GM21367 (cell line): ENCODE measurements at regions not wholly inside any gene's neighbourhood (a gene's known extent, or its start where the extent isn't known, plus 50 kb on each side); places are given as distances from the start of the nearest gene placed in this dataset.
"Not testable (repeated sequence)": the region's sequence is repeated elsewhere in the genome, so short reads cannot be mapped to it uniquely, and the experiment has no call there.

Experiments used
- ATAC-seq: cut with Tn5 transposase; IDR thresholded peaks from one replicate; pipeline ENCODE4 v1.9.1; 2021; ENCODE audit not compliant: unreplicated experiment

DNA sequence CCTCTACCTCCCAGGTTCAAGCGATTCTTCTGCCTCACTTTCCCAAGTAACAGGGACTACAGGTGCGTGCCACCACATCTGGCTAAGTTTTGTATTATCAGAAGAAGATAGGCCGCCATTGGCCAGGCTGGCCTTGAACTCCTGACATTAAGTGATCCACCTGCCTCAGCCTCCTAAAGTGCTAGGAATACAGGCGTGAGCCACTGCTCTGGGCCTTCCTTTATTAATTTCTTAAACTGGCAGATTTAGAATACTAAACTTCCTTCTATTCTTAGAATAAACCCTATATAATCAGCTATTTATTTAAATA is 86.6 kb downstream of the HFE start:
- ATAC-seq = no peak

DNA sequence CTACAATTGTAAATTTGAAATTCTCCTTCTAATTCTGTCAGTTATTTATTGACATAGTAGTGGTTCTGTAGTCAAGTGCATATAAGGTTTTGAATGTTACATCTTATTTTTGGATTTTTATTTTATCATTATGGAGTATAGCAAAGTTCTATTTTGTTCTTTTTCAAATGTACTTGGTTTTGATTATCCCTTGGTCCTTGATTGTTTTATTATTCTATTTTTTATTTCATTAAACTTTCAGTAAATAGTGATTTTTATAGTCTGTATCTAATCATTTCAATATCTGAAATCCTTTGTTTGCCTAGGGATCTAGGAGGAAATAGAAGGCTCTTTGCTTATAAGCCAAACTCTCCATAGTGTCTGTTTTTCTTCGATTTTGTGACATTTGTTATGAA is 87.8 kb downstream of the HFE start:
- no peak for ATAC-seq

GRCh38 chr6:26175428-26176181 is 88.4 kb downstream of the HFE start:
- ATAC-seq = no peak

DNA sequence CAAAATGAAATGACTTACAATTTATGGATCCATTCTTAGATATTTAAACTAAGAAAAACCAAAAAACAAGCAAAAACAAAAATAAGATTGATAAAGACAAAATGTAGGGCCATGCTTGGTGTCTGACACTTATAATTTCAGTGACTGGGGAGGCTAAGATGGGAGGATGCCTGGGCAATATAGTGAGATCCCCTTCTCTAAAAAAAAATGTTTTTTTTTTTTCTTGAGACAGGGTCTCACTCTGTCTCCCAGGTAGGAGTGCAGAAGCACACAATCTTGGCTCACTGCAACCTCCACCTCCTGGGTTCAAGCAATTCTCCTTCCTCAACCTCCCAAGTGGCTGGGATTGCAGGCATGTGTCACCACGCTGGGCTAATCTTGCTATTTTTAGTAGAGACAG is 92.4 kb downstream of the HFE start:
- ATAC-seq = no peak

DNA sequence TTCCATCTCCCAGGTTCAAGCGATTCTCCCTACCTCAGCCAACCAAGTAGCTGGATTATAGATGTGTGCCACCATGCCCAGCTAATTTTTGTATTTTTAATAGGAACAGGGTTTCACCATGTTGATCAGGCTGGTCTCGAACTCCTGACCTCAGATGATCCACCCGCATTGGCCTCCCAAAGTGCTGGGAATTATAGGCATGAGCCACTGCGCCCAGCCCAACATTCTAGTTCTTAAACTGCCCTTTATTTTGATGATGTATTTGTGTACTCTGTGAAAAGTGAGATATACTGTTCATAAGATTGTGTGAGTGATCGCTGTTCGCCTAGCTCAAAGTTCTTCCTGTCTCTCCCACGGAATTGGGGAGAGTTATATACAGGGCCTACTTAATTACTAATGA is 93.1 kb downstream of the HFE start:
- no peak for ATAC-seq

- no peak for ATAC-seq
These were observed 96.0 kb downstream of the HFE start for GRCh38 chr6:26183237-26183580.

DNA sequence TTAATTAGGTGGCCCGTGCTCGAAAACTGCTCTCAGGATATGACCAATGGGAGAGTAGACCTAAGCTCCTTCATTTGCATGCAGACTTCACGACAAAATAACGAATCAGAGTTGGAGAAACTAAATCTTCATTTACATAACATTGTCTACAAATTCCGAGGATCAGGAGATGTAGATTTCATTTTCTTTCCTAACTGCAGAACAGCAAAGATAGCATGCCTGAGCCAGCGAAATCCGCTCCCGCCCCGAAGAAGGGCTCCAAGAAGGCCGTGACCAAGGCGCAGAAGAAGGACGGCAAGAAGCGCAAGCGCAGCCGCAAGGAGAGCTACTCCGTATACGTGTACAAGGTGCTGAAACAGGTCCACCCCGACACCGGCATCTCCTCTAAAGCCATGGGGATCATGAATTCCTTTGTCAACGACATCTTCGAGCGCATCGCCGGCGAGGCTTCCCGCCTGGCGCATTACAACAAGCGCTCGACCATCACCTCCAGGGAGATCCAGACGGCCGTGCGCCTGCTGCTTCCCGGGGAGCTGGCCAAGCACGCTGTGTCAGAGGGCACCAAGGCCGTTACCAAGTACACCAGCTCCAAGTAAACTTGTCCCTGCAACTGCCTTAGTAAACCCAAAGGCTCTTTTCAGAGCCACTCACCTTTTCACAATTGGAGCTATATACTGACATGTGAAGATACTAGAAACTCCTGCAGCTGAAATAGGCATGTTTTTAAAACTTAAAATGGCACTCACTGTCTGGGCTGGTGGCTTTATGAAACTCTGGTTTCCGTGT is 96.5 kb downstream of the HFE start:
- peak; percentile 39 for ATAC-seq

GRCh38 chr6:26184367-26184891 is 97.2 kb downstream of the HFE start:
- no peak for ATAC-seq

GRCh38 chr6:26185004-26185403 is 97.8 kb downstream of the HFE start:
- no peak for ATAC-seq

GRCh38 chr6:26185802-26186201 is 98.6 kb downstream of the HFE start:
- ATAC-seq = no peak

- no peak for ATAC-seq
These were observed 99.4 kb downstream of the HFE start for GRCh38 chr6:26186652-26187051.

DNA sequence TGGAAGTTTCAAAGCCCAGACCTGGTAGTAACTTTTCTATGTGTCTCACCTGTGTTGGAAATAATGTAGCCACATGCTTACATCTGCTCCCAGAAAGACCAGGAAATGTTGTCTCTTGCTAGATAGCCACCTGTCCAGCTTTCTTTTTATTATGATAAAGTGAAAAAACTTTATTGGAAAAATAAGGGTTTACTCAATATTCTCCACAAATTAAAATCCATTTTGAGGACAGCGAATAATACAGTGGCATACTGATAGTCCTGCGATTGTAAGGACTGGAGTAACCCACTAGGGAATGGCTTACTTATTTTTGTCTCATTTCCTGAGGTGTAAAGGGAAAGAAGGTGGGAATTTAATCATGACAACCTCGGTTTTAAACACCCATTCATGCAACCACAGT is 100.1 kb downstream of the HFE start:
- ATAC-seq = no peak

- ATAC-seq = peak; percentile 10
These were observed 100.9 kb downstream of the HFE start for GRCh38 chr6:26187981-26188635.

- ATAC-seq = not testable (repeated sequence)
These were observed 104.3 kb downstream of the HFE start for GRCh38 chr6:26191512-26191911.

GRCh38 chr6:26193467-26194328 is 106.5 kb downstream of the HFE start:
- ATAC-seq = no peak

DNA sequence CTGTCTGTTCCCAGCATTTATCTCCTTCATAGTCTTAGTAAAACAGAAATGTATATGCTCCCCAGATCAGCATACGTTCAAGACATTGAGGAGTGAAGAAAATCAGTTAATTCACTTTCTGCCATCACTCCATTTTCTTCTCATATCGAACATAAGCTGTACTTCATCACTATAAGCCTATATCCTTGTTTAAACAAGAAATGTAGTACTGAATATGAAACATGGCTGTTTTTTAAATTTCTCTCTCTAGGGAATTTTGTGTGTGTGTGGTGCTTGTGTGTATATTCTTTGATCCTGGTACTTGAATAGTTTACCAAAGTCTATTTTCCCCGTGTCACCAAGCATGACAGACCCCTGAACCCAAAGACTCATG is 107.1 kb downstream of the HFE start:
- no peak for ATAC-seq

- no peak for ATAC-seq
These were observed 107.7 kb downstream of the HFE start for GRCh38 chr6:26194816-26195375.

DNA sequence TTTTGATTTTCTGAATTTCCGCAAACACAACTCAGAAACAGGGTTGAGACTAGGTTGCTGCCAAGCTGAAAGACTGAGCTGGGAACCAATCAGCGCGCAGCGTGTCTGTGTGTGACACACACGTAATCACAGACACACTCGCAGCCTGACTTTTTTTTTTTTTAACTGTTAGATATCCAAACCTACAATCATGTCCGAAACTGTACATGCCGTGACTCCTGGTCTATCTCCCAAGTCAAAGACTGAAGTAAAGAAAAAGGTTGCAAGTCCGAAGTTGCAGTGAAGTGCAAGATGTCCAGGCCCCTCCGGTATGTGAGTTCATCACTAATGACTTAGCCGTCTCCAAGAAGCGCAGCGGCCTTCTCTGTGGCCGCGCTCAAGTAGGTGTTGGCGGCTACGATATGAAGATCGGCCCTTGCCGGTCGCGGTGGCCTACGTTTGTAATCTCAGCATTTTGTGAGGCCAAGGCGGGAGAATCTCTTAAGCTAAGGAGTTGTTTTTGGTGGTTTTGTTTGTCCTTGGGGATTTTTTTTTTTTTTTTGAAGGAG is 108.2 kb downstream of the HFE start:
- no peak for ATAC-seq

DNA sequence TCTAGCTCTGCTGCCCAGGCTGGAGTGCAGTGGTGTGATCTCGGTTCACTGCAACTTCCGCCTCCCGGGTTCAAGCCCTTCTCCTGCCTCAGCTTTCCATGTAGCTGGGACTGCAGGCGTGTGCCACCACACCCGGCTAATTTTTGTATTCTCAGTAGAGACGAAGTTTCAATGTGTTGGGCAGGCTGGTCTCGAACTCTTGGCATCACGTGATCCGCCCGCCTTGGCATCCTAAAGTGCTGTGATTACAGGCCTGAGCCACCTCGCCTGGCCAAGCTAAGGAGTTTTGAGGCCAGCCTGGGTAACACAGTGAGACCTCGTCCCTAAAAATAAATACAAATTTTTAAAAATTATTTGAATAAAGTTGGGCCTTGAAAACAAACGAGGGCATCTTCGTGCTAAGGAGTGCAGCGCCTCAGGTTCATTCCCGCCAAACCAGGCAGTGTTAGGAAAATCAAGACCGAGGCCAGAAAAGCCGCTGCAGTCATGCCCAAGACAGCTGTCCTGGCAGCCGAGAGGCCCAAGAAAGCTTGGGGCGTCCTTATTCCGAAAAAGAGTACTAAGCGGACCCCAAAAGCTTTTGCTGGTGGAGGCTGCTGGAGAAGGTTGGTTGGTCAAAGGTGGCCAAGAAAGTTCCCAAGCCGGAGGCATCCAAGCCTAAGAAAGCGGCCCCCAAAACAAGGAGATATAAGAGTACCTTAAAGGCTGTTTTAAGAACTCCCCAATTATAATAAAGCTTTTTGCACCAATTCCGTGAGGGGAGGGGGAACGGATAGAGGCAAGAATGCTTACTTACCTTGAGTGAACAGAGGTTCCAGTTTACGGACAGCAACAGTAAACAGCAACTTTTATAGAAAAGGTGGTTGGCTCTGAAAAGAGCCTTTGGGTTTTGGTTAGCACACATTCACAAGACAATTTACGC is 109.0 kb downstream of the HFE start:
- ATAC-seq = no peak
